HG03565 (cell line): ENCODE measurements at regions not wholly inside any gene's neighbourhood (a gene's known extent, or its start where the extent isn't known, plus 50 kb on each side); places are given as distances from the start of the nearest gene placed in this dataset.

Experiments
- ATAC-seq: cut with Tn5 transposase; IDR thresholded peaks from one replicate; pipeline ENCODE4 v1.9.1; 2021; ENCODE audit warnings: mild to moderate bottlenecking, moderate library complexity; ENCODE audit not compliant: unreplicated experiment

DNA sequence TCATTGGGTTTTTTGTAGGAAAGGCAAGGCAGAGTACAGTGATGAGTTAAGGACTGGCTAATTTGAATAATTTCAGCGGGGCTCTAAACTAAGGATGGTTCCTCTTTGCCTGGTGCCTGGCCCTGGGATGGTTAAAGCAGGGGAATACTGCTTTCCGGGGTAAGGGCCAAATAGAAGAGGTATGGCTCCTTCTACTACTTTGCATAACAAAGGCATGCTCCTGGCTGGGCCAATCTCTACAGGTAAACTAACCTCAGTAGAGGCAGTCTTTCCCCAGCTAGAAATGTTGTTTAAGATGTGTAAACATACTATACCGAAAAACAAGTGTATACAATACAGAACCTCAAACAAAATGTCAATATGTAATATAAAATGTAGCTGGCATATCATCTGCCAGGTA, 1239.0 kb downstream of the SLC16A7 start:
- no peak for ATAC-seq

DNA sequence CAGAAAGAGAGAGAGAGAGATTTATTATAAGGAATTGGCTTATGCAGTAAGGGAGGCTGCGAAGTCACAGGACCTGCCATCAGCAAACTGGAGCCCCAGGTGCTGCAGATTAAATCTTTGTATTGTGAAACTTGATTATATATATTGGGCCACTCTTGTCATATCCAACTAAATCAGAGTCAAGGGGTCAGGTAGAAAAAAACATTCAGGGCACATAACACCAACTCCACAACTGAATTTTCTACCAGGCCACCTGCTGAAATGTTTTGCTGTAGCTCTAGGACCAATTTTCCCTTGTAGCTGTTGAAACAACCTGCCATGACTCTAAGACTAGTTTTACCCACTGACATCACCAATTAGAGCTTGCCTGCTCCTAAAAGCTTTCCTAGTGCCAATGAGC, 1240.8 kb downstream of the SLC16A7 start:
- ATAC-seq: no peak

DNA sequence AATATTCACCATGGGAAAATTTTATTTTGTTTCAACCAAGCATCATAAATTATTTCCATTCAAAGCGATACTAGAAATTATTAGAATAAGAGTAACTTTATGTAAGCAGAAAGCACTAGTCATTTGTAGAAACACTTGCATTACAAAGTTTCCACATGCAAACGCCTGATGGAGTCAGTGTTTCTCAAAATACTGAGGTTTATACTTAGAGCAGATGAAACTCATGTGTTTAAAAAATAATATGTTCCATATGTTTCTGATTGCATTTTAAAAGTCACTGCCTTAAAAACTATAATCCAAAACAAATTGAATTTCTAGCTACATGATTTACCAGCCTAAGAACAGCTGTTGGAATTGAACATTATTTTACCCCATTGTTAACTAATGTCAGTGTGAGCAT, 1246.4 kb downstream of the SLC16A7 start:
- ATAC-seq: no peak

DNA sequence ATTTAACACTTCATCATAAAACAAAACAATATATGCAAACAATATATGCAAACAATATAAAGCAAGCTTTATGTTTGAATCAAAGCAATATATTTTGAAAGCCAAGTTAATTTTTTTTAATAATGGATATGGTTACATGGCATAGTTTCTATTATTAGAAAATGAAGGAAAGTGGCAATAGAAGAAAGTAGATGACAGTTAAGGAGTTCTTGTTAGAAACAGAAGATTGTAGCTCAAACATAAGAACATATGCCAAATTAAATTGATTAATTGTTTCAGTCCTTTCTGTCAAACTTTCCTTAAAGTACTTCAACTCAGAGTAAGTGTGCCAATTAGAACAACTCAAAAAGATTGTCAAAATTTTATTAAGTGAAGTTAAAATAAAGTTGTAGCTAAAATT, 1248.3 kb downstream of the SLC16A7 start:
- ATAC-seq: no peak

DNA sequence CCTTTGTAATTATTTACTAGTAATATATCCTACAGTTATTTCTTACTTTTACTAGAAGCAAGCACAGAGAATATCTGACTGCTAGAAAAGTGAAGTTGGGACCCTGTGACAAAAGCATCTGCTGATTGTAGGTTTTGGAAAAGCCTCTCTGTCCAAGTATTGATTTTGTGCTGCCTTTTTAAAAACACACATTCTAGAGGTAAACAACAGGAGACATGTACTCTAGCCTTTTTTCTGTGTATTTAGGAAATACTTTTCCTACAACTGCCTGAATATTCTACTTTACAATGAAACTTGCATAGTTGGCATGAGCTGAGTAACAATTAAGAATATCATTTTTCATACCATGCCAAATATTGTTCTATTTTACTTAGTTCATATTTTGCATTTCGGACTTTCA, 1249.0 kb downstream of the SLC16A7 start:
- no peak for ATAC-seq

DNA sequence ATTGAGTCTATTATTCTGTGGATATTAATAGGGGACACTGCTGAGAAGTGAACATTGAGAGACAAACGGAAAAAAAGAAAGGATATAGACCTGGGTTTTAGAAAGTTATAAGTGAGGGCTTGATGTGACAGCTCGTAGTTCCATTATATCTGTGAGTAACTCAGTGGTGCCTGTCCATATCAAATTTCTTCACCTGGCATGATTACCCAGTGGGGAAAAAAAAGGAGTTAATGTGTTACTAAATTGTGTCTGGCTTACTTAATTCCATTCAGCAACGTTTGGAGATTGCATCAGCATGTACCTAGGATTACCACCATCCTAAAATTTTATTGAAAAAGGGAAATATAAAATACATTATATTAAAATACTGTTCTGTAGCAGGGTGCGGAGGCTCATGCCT, 1249.9 kb downstream of the SLC16A7 start:
- no peak for ATAC-seq

DNA sequence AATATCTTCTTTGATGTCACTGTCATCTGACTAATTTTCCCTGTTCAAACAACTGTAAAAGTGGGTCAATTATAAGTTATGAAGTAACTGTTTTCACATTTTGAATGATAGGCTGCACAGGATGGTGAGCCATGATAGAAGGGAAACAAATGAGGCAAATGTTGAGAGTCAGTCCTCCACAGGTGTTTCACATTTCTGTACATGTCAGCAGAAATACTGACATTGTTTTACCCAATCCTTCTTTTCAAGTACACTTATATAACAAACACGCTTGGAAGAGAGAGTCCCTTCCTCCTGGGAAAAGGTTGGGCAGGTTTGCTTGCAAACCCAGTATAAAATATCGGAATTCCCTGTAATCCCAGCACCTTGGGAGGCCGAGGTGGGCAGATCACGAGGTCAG, 1251.5 kb downstream of the SLC16A7 start:
- no peak for ATAC-seq

DNA sequence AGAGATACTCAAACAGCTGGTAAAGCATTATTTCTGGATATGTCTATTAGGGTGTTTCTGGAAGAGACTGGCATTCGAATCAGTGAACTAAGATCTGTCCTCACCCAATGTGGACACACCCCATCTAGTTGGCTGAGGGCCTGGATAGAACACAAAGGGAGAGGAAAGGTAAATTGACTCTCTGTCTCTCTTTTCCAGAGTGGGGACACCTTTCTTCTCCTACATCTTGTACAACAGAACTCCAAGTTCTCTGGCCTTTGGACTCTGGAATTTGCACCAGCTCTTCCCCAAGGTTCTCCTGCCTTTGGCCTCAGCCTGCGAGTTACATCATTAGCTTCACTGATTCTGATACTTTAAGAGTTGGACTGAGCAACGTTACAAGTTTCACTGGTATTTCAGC, 1253.9 kb downstream of the SLC16A7 start:
- no peak for ATAC-seq

DNA sequence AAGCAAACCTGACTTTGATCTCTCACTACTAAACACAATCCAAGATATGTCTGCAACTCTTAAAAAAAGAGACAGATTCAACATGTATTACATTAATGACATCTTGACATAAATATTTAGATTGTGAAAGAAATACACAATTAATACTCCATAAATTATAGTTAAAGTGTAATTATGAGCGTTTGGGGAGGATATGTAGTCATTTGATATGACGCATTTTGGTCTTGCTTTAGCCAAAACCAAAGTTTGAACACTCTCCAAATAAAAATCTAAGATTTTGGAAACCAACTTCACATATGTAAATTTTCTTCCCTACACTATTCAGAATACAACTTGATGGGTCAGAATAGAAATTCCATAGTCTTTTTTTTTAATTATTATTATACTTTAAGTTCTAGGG, 1257.6 kb downstream of the SLC16A7 start:
- ATAC-seq: no peak

DNA sequence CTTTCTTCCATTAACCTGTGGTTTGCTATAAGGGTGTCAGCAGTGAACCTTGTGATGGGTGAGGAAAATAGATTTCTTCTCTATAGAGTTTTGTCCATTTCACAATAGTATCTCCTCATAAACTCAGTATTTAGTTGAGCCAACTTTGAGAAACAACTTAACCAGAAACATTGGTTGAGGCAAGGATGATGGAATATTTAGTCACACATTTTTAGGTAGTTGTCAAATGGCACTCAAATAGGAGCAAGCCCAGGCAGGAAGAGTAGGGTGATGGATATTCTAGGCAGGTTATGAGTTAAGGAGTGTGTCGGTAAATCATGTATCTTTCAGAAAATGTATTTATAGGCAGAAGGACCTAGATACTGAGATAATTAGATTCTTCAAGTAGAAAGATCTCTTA, 1267.6 kb downstream of the SLC16A7 start:
- ATAC-seq: no peak

DNA sequence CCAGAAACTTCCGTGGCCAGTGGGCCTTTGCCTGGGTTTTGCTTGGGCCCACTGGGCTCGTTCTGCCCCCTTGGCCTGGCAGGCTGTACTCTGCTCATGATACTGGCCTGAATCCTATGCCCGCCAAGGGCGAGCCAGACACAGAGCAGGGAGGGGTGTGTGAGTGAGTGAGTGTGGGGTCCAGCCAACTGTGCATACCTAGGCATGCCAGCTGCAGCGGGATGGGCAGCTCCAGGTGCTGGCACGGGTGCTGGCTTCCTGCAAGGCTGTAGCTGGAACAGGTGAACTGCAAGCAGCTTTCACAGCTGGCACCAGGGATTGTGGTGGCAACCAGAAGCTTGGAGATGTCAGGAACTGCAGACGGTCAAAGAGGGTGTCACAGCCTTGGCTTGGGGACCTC, 1276.4 kb downstream of the SLC16A7 start:
- no peak for ATAC-seq

DNA sequence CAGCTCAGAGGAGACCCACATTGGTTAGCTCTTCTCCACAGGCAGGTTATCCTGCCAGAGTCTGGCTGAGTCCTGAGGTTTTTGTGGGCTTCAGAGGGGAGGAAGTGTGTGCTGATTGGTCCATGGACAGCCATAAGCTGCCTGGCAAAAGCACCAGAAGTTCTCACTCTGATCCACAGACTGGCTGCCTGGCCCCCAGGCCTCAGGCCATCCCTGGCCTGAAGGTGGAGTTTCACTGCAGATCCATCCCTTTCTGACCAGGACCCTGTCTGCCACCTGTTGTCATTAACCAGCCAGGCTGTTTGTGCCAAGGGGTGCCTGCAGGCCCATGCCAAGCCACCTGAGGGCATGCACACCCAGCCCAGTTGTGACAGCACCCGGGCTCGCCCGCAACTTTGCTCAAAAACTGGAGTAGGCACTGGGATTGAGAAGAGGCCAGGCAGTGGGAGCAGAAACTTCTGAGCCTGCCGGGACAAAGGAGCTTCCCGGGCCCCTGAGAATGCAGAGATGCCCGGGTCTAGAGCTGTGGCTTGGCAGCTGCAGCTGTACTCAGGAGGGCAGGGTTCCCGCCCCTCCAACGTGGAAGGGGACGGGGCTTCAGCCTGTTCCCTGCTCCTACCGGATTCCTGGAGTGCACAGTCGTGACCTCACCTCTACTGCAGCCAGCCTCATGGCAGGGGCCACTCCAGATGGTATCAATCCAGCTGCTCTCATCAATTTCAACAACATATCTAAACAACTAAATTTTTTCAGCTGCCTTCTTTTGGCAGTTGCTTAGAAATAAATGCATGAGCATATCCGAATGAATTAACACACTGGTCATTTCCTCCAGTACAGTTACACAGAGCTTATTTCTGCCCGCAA, 1277.3 kb downstream of the SLC16A7 start:
- no peak for ATAC-seq

DNA sequence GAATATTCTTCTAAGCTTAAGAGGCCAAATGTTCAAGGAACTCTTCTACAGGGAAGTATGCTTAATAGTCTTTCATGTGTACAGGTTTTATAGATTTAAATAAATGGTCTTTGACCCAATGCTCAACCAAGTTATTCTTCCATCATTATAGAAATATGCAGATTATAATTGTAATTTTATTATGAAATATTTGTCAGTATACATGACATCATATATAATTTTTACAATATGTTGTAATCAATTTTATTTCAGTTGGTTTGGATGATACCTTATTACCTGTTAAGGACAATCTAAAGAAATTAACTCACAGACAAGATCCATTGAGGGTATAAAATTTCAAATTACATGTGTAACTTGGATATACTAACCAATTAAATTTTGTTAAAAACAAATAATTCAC, 1278.3 kb downstream of the SLC16A7 start:
- ATAC-seq: no peak

DNA sequence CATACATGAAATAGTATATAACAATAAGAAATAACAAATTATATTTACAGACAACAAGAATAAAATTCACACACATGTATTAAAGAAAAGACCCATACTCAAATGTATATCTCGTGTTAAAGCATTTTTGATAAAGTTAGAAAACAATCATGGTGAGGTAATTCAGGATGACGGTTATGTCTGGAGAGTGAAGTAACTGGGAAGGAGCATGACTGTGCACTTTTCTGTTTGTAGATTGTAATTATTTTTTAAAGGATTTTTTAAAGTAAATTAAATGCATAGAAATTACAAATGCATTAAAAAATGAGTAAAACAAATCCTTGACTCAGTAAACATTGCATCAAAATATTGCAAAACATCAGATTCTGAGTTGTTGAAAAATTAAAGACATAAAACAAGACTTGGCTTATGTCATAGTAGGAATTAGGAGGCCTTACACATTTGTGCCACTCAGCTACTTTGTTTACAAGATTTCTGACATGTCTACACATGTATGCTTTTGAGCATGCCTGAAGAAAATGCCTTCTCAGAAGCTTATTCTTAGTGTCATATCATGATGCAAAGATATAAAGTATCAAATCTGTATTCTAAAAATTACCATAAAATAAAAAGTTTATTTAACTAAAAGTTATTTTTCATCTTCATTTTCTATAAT, 1325.1 kb downstream of the SLC16A7 start:
- no peak for ATAC-seq

DNA sequence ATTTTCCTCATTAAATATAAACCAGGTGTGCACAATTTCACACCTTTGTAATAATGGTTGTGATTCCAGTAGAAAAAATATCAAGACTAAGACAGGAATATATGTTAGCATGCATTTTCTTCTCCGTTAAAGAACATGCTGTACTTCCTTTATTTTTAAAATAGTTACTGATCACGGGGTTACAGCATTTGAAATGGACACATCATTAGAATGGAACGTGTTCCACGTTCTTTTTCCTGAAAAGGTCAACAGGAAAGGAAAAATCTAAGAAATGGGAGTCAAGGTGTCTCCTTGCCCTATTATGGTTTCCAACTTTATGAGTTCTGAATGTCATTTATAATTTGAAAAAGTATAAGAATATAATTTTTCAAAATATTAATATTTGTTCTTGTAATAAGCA, 1325.7 kb downstream of the SLC16A7 start:
- ATAC-seq: no peak

DNA sequence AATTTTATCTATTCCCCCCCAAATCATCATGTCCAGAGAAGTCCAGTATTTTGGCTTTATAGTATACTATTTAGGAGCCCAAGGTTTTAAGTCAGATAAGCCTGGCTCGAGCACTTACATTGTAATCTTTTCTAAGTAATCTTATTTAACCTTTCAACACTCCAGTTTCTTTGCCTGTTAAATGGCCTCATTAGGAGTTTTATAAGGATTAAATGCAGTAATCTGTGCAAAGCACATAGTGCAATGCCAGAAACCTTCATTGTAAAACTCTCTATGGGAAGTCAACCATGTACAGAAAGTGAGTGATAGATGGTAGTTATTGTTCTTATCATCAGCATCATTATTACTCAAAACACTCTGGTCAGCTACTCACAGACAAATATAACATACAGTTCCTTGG, 1330.4 kb downstream of the SLC16A7 start:
- ATAC-seq: no peak

DNA sequence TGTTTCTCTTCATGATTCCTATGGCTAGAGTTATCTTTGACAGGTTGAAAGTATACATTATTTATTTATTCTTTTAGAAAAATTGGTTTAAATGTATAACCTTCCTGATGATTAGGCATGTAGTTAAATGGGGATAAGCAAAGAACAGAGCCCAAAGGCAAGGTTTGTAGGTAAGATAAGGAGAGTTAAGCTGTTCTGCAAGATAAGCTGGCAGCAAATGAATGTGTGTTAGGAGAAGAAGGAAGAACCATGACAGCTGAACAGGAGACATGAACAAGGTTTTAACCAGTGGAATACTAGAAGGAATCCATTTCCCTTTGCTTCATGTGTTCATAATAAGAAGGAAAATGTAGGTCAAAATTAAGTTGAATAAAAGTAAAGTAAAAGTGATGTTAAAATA, 1330.1 kb upstream of the USP15 start:
- ATAC-seq: no peak

DNA sequence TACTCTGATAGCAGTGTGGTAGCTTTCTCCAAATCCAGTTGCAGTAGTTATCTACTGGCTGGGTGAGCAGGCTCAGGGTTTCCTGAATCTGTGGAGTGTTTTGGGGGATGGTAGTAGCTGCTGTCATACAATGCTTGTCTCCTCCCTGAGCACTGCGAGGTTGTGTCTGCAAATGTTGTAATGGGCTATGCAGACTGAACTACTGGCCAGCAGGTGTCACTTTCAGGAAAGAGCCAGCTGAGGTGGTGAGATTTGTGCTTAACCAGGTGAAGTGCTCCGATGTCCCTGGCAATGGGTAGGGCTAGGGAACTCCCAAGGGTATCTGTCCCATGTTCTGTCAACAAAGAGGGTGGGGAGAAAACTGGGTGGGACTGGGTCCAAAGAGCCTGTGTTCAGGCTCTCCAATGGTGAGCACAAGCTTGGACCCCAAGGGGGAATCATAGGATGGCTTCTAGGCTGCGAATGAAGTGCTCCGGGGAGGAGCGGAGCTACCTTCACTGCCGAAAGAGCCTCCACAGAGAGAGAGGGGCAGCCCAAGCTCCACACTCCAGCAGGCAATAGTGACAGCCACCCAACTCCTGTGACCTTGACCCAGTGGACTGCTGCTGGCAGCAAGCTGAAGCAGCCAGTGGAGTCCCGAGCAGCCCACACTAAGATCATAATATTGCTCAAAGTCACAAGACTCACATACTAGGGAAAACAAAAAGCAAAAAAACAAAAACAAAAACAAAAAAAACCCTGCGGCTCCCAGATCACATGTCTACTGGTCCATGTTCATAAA, 1324.0 kb upstream of the USP15 start:
- no peak for ATAC-seq

DNA sequence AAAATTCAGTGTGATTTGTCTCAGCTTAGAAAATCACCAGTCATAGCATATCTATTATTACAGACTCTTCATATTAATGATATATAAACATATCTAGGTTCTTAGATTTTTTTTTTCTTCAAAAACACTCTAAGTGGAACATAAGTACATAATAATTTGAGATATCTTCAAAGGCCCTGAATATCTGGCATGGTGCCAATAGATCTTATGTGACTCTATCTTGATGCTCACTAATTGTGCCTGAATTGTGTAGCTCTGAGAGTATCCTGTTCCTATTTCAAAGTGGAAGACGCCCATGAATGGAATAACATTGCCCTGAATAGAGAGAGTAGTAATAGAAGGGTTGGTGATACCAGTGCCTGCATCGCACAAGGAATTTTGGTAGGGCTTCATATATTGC, 1312.7 kb upstream of the USP15 start:
- ATAC-seq: no peak

DNA sequence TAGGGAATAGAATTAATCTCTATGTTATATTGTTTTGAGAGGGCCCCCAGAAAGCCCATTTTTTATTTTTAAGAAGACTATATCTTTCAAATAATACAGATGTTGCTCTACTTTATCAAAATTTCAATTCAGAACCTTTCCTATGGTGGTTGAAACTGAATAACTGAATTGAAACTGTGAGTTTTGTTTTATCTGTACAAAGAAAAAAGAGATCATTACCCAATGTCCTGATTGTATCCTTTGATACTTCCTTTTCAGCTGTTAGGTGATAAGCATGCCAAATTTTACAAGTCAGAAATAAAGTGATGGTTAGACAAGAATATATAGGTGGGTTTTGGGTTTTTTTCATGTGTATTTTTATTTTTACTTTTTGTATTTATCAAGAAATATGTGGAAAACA, 1293.1 kb upstream of the USP15 start:
- no peak for ATAC-seq

DNA sequence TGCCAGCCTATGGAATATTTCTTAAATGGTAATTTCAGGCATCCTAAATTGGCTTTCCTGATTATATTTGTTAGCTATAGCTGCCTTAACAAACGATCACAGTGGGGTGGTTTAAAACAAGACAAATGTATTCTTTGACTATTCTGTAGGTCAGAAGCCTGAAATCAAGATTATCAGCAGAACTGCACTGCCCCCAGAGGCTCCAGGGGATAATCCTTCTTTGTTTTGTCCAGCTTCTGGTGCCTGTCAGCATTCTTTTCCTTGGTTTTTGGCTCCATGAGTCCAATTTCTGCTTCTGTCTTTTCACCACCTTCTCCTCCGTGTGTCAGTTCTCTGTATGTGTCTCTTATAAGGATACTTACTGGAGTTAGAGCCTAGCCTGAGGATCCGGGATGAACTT, 1282.2 kb upstream of the USP15 start:
- no peak for ATAC-seq

DNA sequence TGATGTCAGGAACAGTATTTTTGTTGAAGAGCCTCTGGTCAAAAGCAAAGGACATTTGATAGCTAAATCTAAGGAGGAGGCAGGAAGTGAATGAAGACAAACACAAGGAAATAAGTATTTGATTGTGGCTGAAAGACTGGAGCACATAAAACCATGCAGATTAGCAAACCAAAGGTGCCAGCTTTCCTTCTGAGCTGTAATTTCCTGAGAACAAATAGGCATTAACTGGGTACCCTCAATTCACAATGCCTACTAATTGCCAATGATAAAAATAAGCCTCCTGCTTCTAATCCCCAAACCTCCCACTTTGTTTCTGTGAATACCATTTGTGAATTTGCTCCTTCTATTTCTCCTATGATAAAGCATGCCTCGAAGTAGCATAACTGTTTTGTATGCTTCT, 1279.6 kb upstream of the USP15 start:
- no peak for ATAC-seq
